ENCODE measurements at regions not wholly inside any gene's neighbourhood (a gene's known extent, or its start where the extent isn't known, plus 50 kb on each side); places are given as distances from the start of the nearest gene placed in this dataset.

DNA sequence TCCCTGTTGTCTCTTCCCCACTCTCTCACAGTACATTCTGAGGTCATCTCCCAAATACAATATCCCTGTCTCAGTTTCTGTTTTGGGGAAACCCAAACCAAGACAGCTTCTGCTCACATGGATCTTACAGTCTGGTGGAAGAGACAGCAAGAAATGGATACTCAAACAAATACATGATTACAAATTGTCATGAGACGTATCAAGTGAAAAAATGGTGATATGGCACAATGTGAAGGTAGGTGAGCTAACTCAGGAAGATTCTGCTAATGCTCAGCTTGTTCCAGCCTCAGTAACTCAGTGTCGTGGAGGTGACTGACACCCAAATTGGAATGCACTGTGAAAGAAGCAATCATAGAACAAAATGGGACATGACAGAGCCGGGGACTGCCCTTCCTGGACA is 68.3 kb downstream of the CHST1 start:
- Histone ChIP-seq H2BK15ac (ENCODE audit: low read depth, low read length) (no peak overlapping the region), H2AK5ac (ENCODE audit: insufficient read length, low read length) (no peak overlapping the region), H3K27ac (ENCODE audit: insufficient read length, low read depth, low read length) (no peak overlapping the region), H4K5ac (ENCODE audit: insufficient read length, low read depth, low read length) (no peak overlapping the region), H3K14ac (ENCODE audit: insufficient read depth, low read length) (no peak overlapping the region), H4K91ac (ENCODE audit: insufficient read length, low read depth, low read length) (no peak overlapping the region), H4K8ac (replicated peaks; ENCODE audit: insufficient read length, low read depth, low read length) (no peak overlapping the region), H3K56ac (ENCODE audit: insufficient read length, low read depth, low read length) (no peak overlapping the region), H3K79me1 (ENCODE audit: insufficient read depth, low read depth, low read length, poor library complexity, severe bottlenecking) (no peaks in the 10 kb centered on the region), H2BK20ac (ENCODE audit: low read depth, low read length, poor library complexity, severe bottlenecking) (no peak overlapping the region), H2BK12ac (ENCODE audit: insufficient read length, low read depth, low read length) (no peak overlapping the region), H3K23me2 (ENCODE audit: insufficient read length, low read depth, low read length, poor library complexity, severe bottlenecking) (no peaks in the 10 kb centered on the region), H3K23ac (ENCODE audit: insufficient read length, low read depth, low read length) (no peak overlapping the region), H3K79me2 (ENCODE audit: insufficient read depth, low read length) (no peaks in the 10 kb centered on the region), H3K9ac (ENCODE audit: extremely low read depth, insufficient read length, low read length) (no peak overlapping the region), H3K9me3 (ENCODE audit: control insufficient read depth, low read depth, low read length) (no peaks in the 10 kb centered on the region), H4K20me1 (ENCODE audit: control insufficient read depth, insufficient read depth, insufficient read length) (no peaks in the 10 kb centered on the region), H3K4ac (ENCODE audit: low read depth, low read length) (no peak overlapping the region), H2BK120ac (ENCODE audit: low read depth, low read length, poor library complexity, severe bottlenecking) (no peak overlapping the region), H3K4me1 (ENCODE audit: insufficient read depth, low read length) (no peaks in the 10 kb centered on the region), H3K27me3 (ENCODE audit: insufficient read depth, low read length) (no peaks in the 10 kb centered on the region), H3T11ph (ENCODE audit: low read length) (no peak overlapping the region), H3K18ac (ENCODE audit: insufficient read length, low read depth, low read length) (no peak overlapping the region), H3K4me2 (ENCODE audit: insufficient read depth, insufficient read length, low read length) (no peak overlapping the region), H2BK5ac (ENCODE audit: insufficient read length, low read length) (no peak overlapping the region), H2AFZ (ENCODE audit: low read length) (no peak overlapping the region)
- WGBS (ENCODE audit: extremely low coverage, insufficient read length, low lambda C conversion rate), result no CpG with 5 or more reads among the region's 3 CpGs
- Mint-ChIP-seq H3K4me1 (no peaks in the 10 kb centered on the region), H3K27me3 (ENCODE audit: low read depth) (peaks cover 26% of the 10 kb centered on the region), H3K27ac (no peak overlapping the region), H3K36me3 (ENCODE audit: insufficient read depth in 1 of 3, low read depth in 3 of 3) (no peaks in the 10 kb centered on the region), H3K9me3 (no peaks in the 10 kb centered on the region; a peak in 1 of 5 replicates), H3K4me3 (no peak overlapping the region)
- TF ChIP-seq, protein P1, sequence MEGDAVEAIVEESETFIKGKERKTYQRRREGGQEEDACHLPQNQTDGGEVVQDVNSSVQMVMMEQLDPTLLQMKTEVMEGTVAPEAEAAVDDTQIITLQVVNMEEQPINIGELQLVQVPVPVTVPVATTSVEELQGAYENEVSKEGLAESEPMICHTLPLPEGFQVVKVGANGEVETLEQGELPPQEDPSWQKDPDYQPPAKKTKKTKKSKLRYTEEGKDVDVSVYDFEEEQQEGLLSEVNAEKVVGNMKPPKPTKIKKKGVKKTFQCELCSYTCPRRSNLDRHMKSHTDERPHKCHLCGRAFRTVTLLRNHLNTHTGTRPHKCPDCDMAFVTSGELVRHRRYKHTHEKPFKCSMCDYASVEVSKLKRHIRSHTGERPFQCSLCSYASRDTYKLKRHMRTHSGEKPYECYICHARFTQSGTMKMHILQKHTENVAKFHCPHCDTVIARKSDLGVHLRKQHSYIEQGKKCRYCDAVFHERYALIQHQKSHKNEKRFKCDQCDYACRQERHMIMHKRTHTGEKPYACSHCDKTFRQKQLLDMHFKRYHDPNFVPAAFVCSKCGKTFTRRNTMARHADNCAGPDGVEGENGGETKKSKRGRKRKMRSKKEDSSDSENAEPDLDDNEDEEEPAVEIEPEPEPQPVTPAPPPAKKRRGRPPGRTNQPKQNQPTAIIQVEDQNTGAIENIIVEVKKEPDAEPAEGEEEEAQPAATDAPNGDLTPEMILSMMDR (conservative IDR thresholded peaks at IDR 0.05), result no peak
- no peak for DNase-seq

Data from H9 (cell line).